ENCODE measurements at regions not wholly inside any gene's neighbourhood (a gene's known extent, or its start where the extent isn't known, plus 50 kb on each side); places are given as distances from the start of the nearest gene placed in this dataset.
A peak's percentile ranks its signal among the peaks of the same experiment; 100 is the strongest.

DNA sequence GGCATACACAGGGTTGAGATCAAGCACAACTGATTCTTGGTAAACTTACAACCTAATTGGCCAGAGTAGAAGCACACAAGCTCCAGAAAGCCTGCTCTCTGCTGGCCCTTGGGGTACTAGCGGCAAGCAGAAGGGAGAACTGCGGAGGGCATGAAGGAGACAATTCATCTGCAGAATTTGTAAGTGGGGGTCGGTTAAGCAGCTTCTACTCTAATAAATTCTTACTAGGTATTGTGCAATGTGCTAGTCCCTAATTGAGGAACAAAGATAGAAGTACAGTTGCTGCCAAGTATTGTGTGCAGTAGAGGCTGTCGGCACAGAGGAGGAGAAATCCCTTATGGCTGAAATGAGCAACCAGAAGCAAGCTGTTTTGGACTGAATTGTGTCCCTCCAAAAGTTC is 91.2 kb upstream of the VEPH1 start:
- no peak overlapping the region for H3K4me3 ChIP-seq (ENCODE audit: low read depth, low read length)
- TF ChIP-seq, protein P1, sequence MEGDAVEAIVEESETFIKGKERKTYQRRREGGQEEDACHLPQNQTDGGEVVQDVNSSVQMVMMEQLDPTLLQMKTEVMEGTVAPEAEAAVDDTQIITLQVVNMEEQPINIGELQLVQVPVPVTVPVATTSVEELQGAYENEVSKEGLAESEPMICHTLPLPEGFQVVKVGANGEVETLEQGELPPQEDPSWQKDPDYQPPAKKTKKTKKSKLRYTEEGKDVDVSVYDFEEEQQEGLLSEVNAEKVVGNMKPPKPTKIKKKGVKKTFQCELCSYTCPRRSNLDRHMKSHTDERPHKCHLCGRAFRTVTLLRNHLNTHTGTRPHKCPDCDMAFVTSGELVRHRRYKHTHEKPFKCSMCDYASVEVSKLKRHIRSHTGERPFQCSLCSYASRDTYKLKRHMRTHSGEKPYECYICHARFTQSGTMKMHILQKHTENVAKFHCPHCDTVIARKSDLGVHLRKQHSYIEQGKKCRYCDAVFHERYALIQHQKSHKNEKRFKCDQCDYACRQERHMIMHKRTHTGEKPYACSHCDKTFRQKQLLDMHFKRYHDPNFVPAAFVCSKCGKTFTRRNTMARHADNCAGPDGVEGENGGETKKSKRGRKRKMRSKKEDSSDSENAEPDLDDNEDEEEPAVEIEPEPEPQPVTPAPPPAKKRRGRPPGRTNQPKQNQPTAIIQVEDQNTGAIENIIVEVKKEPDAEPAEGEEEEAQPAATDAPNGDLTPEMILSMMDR (IDR thresholded peaks at IDR 0.05; ENCODE audit: insufficient read depth, low read depth, low read length), result peak; percentile 11
- DNase-seq (ENCODE audit: low read depth), result no peak

DNA sequence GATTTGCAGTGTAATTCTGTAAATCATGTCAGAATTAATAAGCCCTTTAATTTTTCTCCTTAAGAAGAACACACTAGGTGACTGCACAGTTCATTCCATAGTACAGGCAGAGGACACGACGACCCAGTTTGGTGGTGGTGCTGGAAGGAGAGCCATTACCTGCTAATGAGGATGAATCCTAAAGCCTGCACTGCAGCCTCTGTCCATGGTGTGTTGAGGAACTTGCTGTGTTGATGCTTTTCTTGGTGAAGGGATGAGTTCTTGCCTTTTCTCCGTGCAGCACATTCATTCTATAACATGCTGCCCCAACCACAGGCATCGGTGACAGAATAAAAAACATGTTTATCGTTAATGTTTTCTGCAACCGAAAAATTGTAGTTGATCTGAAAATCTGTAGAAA is 89.6 kb upstream of the VEPH1 start:
- no peak overlapping the region for H3K4me3 ChIP-seq (ENCODE audit: low read depth, low read length)
- TF ChIP-seq, protein P1 (IDR thresholded peaks at IDR 0.05; ENCODE audit: insufficient read depth, low read depth, low read length), result no peak
- no peak for DNase-seq (ENCODE audit: low read depth)

DNA sequence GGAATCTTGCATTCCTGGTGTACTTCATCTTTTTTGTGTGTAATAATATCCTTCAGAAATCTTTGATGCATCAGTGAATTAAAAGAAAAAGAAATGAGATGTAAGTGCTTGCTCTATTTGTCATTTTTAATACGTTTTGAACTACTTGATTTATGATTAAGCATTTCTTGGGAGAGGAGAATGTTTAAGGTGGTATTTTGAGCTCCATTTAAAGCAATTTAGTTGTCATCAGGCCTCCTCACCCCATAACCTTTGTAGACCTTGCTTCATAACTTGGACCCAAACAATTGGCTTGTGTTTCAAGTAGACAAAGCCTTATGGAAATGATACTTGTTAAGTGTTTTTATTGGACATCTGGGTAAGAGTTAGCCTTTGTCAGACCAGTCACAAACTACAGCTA is 87.1 kb upstream of the VEPH1 start:
- no peak for DNase-seq (ENCODE audit: low read depth)
- H3K4me3 ChIP-seq (ENCODE audit: low read depth, low read length), result no peak overlapping the region
- TF ChIP-seq, protein P1 (IDR thresholded peaks at IDR 0.05; ENCODE audit: insufficient read depth, low read depth, low read length), result no peak

DNA sequence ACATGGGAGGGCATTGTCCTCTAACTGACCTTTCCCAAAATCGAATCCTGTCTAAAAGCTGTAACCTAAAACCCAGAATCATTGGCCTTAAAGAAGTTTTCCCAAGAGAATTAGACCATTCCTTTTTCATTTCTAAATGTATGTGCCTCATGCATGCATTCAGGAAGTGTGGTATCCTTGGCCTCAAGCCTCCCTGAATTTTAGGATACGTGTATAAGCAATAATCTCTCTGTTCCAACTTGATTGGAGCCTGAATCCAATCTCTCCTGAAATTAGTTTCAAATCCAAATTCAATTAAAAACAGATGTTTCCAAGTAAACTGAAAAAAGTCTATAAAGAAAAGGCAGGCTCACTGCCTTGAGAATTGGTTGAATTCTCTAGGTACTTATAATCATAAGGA is 86.0 kb upstream of the VEPH1 start:
- TF ChIP-seq, protein P1 (IDR thresholded peaks at IDR 0.05; ENCODE audit: insufficient read depth, low read depth, low read length), result no peak
- no peak for DNase-seq (ENCODE audit: low read depth)
- no peak overlapping the region for H3K4me3 ChIP-seq (ENCODE audit: low read depth, low read length)

DNA sequence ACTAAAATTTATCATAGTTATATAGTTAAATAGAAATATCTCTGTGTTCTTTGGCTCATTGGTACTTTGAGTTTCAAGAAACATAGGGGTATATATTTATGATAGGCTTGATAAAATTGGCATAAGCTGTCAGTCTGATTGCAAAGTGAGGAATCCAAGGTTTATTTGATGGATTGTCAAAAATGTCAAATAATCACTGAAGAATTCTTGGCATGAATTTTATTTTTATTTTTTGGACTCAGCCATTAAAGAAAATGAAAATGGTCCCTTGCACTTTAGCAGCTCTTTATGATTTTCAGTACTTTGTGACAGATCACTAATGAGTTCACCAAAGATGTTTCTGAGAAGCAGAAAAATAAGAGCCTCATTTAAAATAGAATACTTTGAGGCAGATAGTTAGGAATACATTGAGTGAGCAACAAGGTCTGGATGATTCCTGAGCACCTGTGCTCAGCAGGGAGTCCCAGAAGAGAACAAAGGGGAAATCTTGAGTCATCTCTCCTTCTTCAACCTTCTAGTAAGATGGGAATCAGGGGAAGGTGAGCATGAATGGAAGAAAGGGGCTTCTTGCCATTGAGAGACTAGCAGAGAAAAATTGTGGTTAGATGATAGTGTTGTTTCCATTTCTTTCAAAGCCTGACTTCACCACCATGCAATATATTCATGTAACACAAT is 85.3 kb upstream of the VEPH1 start:
- no peak for DNase-seq (ENCODE audit: low read depth)
- TF ChIP-seq, protein P1 (IDR thresholded peaks at IDR 0.05; ENCODE audit: insufficient read depth, low read depth, low read length), result no peak
- H3K4me3 ChIP-seq (ENCODE audit: low read depth, low read length), result no peak overlapping the region

DNA sequence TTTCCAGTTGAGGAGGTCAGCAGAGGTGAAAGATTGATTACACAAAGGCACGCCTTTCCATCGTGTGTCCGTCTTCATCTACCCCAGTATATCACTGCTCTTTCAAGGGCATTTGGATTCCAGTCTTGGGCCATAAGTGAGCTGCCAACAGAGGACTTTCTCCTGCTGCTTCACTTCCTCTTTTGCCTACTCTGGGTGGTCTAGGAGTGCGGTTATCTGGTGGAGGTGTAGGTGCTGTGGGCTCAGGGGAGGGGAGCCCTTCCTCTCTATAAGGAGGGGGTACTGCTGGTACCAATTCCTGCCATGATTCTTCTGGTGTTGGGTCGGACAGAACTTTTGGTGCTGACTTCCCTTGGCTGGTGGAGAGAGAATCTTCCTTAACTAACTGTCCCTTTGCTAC is 83.1 kb upstream of the VEPH1 start:
- DNase-seq (ENCODE audit: low read depth), result no peak
- no peak overlapping the region for H3K4me3 ChIP-seq (ENCODE audit: low read depth, low read length)
- TF ChIP-seq, protein P1 (IDR thresholded peaks at IDR 0.05; ENCODE audit: insufficient read depth, low read depth, low read length), result no peak

DNA sequence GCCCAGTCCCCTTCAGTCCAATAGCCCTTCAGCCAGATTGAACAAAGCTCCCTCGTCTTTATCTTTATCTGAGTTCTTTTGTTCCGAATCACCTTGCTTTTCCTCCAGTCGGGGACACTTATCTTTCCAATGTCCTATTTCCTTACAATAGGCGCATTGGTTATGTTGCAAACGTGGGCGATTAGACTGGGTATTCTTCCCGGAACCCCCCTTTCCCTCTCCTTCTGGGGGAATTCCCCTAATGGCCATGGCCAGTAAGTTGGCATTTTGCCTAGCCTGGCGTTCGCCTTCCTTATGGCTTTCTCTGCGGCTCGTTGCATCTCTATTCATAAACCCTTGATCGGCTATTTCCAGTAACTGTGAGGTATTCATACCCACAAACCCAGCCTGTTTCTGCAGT is 82.2 kb upstream of the VEPH1 start:
- DNase-seq (ENCODE audit: low read depth), result no peak
- no peak overlapping the region for H3K4me3 ChIP-seq (ENCODE audit: low read depth, low read length)
- TF ChIP-seq, protein P1 (IDR thresholded peaks at IDR 0.05; ENCODE audit: insufficient read depth, low read depth, low read length), result no peak

All from fibroblast of villous mesenchyme (primary cell).